Stimulated activated CD8-positive, alpha-beta memory T cell treated with anti-CD3 and anti-CD28 coated beads, Interleukin-7, amount 100 ng/mL, for 4 hours (primary cell): ENCODE measurements at regions not wholly inside any gene's neighbourhood (a gene's known extent, or its start where the extent isn't known, plus 50 kb on each side); places are given as distances from the start of the nearest gene placed in this dataset.

Source experiments
- DNase-seq, 2 donors: peaks; one replicate each; pipeline ENCODE4 v3.0.0-alpha.2; 2020; ENCODE audit warnings: low read depth in 2 of 2

DNA sequence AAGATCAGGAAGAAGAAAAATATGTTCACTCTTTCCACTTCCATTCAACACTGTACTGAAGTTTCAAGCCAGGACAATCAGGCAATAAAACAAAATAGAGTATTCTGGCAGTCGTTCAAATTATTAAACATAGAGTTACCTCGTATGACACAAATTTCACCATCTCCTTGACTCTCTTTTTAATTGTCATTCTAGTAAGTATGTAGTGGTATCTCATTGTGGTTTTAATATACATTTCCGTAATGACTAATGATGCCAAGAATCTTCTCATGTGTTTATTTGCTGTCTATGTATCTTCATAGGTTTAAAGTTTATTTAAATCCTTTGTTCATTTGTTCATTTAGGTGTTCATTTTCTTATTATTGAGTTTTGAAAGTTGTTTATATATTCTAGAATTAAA, 352.2 kb downstream of the IDS start:
- no peak for DNase-seq

DNA sequence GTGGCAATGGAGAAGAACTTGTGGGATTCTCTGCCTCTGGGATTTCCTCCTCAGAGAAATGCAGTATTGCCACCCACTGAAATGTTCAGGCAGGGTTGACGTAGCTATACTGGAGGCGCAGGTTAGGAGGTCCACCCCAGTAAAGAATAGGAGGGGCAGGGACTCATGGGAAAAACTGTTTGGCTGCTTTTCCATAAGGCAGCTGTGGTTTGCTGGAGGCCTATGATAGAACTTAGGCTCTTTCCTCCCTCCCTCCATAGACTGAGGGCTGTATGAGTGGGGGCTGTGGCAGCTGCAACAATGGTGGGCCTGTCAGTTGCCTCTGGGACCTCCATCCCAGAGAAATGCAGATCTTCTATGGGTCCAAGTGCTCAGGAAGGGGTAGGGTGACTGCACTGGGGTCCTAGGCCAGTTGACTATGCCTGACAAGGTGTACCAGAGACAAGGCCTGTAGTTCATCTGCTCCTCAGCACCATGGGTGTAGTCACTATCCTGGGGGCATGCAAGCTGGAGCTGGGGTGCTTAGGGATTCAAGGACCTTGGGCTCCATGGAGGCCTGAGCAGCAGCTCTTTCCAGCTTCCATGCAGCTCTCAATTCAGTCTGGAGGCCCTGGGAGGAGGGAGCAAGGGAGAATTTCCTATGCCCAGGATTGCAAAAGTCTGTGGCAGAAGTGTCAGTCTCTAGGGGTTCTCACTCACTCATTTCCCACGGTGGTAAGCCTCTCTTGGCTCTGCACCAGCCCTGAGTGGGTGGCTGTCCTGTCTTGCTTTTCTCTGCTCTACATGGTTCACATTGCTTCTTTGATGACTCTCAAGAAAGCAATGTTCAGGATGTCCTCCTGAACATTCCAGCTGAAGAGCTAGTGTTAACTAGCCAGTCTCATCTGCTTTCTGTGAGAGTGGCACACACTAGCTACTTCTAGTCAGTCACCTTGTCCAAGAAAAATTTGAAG, 353.0 kb downstream of the IDS start:
- no peak for DNase-seq

DNA sequence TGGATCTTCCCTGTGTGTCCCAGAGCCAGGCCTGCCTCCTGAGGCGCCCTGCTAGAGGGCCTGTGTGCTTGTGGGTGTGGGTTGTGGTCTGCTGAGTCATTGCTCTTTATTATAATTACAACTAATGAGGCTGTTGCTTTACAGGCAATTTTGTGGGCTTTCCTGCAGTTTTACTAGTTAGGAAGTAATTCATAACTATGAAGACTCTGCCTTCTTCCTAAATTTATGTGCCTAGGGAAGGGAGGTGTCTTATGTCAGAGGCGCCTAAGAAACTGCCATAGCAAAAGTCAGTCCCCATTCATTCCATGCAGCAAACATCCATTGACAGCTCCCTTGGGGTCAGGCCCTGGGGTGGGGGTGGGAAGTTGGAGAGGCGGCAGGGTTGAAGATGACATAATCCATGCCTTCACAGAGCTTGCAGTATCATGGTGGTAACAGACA, 359.2 kb downstream of the IDS start:
- no peak for DNase-seq

DNA sequence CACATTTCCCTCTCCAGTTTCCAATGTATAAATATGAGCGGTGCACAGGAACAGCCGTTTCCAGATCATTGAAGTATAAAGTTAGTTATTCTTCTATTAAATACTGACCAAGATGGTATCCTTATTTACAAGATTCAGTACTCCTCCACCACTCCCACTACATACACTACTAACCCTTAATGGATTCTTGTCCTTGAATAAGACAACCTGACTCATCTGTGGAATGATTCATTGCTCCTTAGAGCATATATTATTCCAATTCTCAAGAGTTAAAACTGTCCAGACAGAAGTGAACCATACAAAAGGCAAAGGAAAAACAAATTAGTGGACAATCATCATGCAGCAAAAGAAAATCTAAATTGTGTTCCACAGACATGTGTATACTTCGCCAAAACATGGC, 373.3 kb downstream of the IDS start:
- DNase-seq, result no peak

DNA sequence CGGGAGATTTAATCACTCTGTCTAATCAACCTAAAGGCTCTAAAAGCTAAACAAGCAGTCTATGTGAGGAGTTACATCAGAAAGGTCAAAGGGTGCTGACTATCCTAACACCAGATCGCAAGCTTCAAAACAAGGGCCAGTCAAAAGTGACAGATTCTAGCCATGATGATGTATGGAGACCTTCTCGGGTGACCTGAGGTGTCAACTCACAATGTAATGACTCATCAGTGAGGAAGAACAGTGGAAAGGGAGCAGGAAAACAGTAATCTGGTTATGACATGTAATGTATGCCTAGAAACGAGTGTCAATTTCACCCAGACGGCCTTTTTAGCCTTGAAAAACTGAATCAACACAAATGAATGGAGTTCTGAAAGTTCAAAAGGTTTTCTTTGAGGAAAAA, 375.3 kb downstream of the IDS start:
- no peak for DNase-seq

DNA sequence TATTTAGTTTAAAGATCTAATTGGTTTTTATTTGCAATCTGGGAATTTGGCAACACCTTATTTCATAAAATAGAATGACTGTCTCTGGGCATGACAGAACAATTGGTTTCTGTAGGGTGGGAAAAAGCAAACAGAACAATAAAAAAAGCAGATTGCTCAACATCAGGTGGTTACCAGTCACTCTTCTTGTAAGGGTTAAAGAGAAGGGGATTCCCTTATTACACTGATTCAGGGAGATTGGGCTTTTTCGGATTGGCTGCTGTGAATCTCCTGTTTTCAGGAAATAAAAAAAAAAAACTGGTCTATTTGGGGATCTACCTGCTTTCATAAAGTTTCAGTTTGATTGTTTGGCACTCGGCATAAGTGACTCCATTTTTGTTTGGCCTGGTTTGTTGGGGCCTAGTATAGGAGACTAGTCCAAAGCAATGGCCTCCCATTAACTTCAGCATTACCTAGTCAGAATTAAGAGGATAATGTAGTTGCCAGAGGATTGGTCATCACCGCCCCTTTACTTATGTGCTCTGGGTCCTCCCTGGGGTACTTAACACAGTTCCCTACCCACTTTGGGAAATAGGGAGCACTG, 380.5 kb downstream of the IDS start:
- DNase-seq, result no peak

DNA sequence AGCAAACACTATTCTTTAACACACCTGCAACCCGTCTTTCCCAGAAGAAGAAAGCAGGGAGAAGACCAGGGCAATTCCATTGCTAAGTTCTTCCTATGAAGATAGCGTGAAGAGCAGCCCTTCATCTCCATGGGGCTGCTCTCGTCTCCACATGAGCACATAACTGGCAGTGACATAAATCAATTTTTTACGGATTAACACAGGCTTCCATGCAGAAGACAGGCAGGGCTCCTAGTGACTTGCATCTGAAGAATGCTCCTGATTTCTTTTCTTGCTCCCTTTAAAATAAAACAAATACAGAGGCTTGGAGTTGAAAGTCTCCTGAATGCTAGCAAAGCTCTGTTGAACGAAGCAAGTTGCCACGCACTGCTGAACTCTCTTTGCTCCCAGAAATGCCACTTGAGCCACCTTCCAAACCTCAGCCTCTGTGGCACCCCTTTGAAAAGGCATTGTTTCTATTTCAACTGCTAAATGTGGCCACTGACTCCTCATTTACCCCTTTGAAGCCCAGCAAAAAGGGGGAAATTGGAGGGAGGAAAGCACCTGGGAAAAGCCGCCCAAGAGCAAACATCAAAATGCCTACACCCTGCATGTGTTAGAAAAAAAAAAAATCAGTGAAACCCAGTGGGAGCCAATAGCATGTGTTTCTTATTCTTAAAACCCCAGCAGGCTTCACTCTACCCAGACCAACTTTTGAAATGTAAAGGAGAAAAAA, 383.7 kb downstream of the IDS start:
- no peak for DNase-seq

DNA sequence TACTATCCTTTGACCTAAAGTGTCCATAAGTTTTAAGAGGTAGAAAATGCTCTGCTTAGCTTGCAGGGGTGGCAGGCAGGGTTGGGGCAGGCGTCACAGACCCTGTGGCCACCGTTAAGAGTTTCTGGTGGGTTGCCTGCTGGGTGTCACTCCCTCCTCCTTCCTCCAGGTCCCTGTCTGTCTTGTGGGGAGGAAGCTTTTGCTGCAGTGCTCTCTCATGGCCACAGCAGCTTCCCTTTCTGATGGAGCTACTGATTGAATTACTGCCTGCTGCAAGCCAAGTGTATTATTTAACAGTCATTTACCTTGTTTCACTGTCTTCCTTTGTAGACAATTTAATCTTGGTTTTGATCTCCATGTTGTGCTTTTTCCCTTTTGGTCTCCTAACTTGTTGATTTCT, 384.6 kb downstream of the IDS start:
- DNase-seq, result no peak

DNA sequence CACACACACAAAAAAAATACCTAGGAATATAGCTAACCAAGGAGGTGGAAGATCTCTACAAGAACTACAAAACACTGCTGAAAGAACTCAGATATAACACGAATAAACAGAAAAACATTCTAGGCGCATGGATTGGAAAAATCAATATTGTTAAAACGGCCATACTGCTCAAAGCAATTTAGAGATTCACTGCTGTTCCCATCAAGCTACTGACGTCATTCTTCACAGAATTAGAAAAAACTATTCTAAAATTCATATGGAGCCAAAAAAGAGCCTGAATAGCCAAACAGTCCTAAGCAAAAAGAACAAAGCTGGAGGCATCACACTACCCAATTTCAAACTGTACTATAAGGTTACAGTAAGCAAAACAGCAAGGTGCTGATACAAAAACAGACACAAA, 390.2 kb downstream of the IDS start:
- DNase-seq, result no peak

DNA sequence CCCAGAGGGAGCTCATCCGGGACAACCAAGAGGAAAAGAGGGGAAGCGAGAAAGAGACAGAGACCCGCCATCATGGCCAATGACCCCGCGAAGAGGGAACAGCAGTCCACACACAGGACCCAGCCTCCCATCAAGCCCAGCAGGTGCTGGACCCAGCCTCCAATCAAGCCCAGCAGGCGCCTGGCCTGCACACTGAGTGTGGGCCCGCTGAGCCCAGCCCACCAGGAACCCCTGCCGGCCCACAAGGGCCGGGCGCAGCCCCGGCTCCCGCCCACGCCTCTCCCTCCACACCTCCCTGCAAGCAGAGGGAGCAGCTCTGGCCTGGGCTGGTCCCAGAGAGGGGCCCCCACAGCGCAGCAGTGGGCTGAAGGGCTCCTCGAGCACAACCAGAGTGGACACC, 391.1 kb downstream of the IDS start:
- DNase-seq, result no peak

DNA sequence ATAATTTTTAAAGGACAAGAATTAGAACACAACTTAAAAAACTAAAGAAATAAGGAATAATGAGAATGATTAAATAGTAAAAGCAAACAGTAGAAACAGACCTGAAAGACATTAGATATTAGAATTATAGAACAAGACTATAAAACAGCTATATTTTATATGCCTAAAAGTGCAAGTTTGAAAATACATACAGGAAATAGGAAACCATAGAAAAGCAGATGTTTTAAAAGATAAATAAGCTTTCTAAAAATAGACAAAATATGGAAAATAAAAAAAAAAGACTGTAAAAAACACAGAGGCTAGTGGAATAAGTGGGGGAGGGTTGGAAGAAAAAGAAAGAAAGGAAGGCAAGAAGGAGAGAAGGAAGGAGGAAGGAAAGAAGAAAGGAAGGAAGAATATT, 407.3 kb downstream of the IDS start:
- DNase-seq, result no peak

DNA sequence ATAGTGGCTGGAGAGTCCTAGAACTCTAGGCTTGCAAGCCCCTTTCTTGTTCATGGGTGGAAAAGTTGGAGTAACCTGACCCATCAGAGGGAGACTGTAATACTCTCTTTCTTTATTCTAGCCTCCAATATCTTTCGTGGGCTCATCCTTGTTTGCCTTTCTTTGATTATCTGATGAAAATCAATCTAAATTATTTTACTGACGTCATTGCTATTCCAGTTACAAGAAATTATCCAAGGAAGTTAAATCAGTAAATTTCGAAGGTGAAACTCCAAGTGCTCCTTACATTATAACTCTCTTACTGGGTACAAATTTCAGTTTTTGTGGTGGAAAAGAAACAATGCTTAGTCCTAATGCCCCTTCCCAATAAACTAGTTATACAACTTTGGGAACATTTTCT, 412.9 kb downstream of the IDS start:
- DNase-seq, result no peak

DNA sequence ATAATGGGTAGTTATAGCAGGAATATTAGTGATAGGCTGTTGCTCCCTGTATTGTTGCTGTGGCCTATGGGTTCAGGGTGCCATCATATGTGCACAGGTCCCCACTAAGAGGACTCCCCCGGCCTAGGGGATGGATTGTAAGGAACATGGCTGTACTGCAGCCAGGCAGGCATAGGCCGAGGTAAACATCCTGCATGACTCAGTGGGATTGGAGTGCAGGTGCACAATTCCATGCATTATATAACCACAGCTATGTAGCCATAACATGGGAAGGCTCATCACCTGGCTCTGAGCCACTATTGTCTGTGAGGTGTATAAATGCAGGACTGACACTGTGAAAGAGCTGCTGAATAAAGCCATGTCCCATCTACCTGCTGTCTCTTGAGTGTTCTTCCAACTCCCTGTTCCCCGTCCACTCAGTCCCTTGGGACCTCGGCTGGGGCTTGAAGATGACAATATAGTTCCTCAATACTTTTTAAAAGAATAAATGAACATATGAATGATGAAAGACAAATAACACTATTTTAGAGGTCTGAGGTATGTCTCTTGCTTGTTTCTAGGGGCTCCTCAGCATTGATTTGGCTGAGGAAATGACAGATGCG, 425.2 kb downstream of the IDS start:
- no peak for DNase-seq

DNA sequence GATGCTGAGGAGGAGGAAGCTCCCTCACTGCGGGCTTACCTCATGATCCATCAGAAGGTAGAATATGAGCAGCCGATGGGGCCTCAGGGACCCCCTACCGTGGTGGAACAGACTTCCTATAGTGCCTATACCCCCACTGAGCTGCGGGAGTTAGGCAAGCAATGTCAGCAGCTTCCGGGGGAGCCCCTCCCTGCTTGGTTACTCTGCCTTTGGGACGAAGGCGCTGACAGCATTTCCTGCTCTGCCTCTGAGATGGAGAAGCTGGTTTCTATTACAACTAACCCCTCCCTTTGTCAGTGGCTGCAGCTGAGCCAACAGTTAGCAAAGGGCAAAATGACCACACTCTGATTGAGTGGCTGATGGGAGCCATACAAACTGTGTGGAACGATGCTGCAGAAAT, 430.7 kb downstream of the IDS start:
- no peak for DNase-seq

DNA sequence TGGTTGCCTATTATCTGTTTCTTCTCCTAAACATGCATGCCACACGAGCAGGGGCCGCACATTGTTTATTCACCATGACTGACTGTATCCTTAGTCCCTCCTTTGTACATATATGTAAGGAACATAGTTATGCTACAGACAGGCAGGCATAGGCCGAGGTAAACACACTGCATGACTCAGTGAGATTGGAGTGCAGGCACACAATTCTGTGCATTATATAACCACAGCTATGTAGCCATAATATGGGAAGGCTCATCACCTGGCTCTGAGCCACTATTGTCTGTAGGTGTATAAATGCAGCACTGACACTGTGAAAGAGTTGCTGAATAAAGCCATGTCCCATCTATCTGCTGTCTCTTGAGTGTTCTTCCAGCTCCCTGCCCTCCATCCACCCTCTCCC, 431.6 kb downstream of the IDS start:
- DNase-seq, result no peak

DNA sequence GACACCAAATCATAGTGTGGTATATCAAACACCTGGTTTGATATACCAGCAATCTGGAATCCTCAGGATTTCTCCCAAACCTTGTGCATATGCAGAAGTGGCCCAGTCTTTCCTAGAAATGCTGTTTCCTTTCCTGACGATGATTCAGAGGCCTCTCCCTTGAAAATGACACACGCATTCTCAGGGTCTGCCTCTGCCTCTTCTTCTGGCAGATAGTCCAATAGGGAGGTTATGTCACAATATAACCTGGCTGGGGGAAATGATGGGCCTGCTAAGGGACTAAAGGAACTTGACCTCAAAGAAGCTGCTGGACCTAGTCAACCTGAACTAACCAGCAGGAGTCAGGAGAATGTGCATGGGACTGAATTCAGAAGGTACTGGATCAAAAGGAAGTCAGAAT, 435.2 kb downstream of the IDS start:
- DNase-seq, result no peak

DNA sequence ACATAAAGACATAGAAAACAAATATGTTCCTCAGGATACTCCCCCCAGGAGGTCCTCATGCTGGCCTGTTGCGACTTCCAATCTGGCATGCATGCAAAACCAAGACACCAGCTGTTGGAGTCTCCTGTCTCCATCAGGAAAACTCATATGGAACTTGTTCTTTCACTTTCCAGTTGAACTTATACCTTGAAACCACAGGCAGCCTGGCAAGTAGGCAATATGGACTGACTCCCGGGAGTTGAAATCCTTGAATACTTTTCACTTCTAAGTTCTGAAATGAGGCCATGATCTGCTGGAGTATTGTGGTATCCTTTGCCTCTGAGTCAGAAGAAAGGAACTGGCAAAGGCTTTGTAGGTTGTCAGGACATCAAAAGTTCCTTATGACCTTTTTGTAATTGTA, 444.2 kb downstream of the IDS start:
- DNase-seq, result no peak
